ENCODE measurements at regions not wholly inside any gene's neighbourhood (a gene's known extent, or its start where the extent isn't known, plus 50 kb on each side); places are given as distances from the start of the nearest gene placed in this dataset.

DNA sequence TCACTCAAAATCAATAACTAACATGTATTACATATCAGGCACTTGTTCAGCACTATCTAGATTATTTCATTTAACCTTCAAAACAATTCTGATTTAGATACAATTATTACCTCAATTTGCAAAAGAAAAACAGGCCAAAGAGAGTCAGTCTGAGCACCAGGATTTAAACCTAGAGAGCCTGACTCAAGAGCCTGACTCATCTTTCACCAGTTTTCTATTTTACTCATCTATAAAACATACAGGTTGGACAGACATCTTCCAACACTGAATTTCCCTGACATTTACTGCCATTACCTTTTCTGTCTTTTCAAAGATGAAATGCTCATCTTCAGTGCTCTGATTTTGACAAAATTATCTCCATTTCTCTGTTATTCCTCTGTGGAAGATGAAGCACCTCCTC is 116.5 kb downstream of the MRPL39 start (continued):
- TF ChIP-seq CHD7 (IDR thresholded peaks at IDR 0.05; ENCODE audit: insufficient replicate concordance, low read length) (no peak), NRF1 (IDR thresholded peaks at IDR 0.05; ENCODE audit: low read depth, low read length) (no peak), TEAD4 (IDR thresholded peaks at IDR 0.05; ENCODE audit: low read depth, low read length) (no peak), BCL11A (IDR thresholded peaks at IDR 0.05; ENCODE audit: low read depth in 2 of 2, low read length in 2 of 2) (no peak), RXRA (IDR thresholded peaks at IDR 0.05; ENCODE audit: insufficient read depth, low read depth, low read length) (no peak), RAD21 (IDR thresholded peaks at IDR 0.05 in 1 of 2, conservative IDR thresholded peaks at IDR 0.05 in 1 of 2; ENCODE audit: low read depth in 2 of 2, low read length in 2 of 2) (no peak), RNF2 (IDR thresholded peaks at IDR 0.05; ENCODE audit: borderline replicate concordance, low read depth, low read length, missing control alignments, poor library complexity, severe bottlenecking) (no peak), KDM1A (IDR thresholded peaks at IDR 0.05; ENCODE audit: borderline replicate concordance, low read length) (no peak), CREB1 (IDR thresholded peaks at IDR 0.05) (no peak), POLR2A (IDR thresholded peaks at IDR 0.05; ENCODE audit: control extremely low read depth in 1 of 2, low read depth in 2 of 2, low read length in 2 of 2) (no peak)
- TF ChIP-seq, protein P1, sequence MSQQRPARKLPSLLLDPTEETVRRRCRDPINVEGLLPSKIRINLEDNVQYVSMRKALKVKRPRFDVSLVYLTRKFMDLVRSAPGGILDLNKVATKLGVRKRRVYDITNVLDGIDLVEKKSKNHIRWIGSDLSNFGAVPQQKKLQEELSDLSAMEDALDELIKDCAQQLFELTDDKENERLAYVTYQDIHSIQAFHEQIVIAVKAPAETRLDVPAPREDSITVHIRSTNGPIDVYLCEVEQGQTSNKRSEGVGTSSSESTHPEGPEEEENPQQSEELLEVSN (IDR thresholded peaks at IDR 0.05) = no peak
